22Rv1 (cell line): ENCODE measurements at regions not wholly inside any gene's neighbourhood (a gene's known extent, or its start where the extent isn't known, plus 50 kb on each side); places are given as distances from the start of the nearest gene placed in this dataset.

Experiments
- CTCF ChIP-seq: fragments of 450-650 bp; IDR thresholded peaks from 2 replicates; pipeline ENCODE4 v1.5.1; 2017; ENCODE audit warnings: mild to moderate bottlenecking
- ZFX ChIP-seq: fragments of 450-650 bp; IDR thresholded peaks from 2 replicates; pipeline ENCODE4 v1.6.1; 2017; ENCODE audit warnings: antibody characterized with exemption, borderline replicate concordance

GRCh38 chr1:199746666-199747384 is 280.7 kb upstream of the NR5A2 start:
- TF ChIP-seq CTCF, result no peak
- TF ChIP-seq ZFX, result no peak
